ENCODE measurements at regions not wholly inside any gene's neighbourhood (a gene's known extent, or its start where the extent isn't known, plus 50 kb on each side); places are given as distances from the start of the nearest gene placed in this dataset.

DNA sequence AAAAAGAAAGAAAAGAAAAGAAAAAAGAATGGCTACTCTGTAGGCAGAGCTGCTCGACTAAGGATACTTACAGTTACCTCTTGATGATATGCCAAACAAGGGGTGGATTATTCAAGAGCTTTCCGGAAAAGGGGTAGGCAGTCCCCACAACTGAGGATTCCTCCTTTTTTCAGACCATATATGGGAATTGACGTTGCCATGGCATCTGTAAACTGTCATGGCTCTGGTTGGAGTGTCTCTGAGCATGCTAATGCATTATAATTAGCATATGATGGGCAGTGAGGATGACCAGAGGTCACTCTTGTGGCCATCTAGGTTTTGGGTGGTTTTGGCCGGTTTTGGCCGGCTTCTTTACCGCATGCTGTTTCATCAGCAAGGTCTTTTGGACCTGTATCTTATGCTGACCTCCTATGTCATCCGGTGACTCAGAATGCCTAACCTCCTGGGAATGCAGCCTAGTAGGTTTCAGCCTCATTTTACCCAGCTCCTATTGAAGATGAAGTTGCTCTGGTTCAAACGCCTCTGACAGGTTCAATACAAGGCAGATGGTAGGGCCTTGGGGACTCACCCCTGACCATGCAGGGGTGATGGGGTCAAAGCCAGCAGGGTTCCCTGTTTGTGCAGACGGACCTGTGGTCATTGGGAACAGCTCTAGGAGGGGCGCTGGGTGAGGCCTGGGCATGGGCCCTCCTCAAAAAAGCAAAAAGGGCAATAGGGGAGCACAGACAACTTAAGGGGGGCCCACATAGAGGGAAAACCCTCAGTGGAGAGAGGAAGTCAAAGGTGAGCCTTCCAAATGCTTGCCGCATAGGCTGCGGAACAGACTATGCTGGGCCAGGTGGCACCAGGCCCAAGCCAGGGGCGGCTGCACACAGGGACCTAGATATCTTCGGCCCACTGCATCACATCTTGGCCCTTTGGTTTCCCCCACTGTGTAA lies 251.2 kb upstream of the RAB6C start:
- H3K27me3 ChIP-seq: no peaks in the 10 kb centered on the region
- H3K36me3 ChIP-seq: no peaks in the 10 kb centered on the region
- in situ Hi-C loops (cut with MboI; ENCODE audit: low sequenced_read_pairs in 4 of 4): no loop called here
- H3K27ac ChIP-seq: no peak overlapping the region
- no peak overlapping the region for H3K4me3 ChIP-seq
- ATAC-seq (no peak), DNase-seq (no peak)
- intact Hi-C loops (cut with DNase I; ENCODE audit: low total_unique reads): no loop called here
- H3K9me3 ChIP-seq: no peaks in the 10 kb centered on the region
- H3K4me1 ChIP-seq: no peaks in the 10 kb centered on the region
- TF ChIP-seq CTCF (IDR thresholded peaks at IDR 0.05 in 4 of 5, conservative IDR thresholded peaks at IDR 0.05 in 1 of 5) (no peak), POLR2A (IDR thresholded peaks at IDR 0.05) (no peak)

GRCh38 chr2:129729011-129729410 lies 250.5 kb upstream of the RAB6C start:
- Histone ChIP-seq H3K4me3 (no peak overlapping the region), H3K9me3 (no peaks in the 10 kb centered on the region), H3K27me3 (no peaks in the 10 kb centered on the region), H3K4me1 (no peaks in the 10 kb centered on the region), H3K36me3 (no peaks in the 10 kb centered on the region), H3K27ac (no peak overlapping the region)
- intact Hi-C loops (cut with DNase I; ENCODE audit: low total_unique reads) (no loop called here), in situ Hi-C loops (cut with MboI; ENCODE audit: low sequenced_read_pairs in 4 of 4) (no loop called here)
- TF ChIP-seq POLR2A (IDR thresholded peaks at IDR 0.05) (no peak), CTCF (IDR thresholded peaks at IDR 0.05 in 4 of 5, conservative IDR thresholded peaks at IDR 0.05 in 1 of 5) (no peak)
- DNase-seq: no peak
- ATAC-seq: no peak

- in situ Hi-C loops (cut with MboI; ENCODE audit: low sequenced_read_pairs in 4 of 4): no loop called here
Observed at GRCh38 chr2:129729646-129730045, 249.8 kb upstream of the RAB6C start.

GRCh38 chr2:129730979-129731378 lies 248.5 kb upstream of the RAB6C start:
- TF ChIP-seq CTCF (IDR thresholded peaks at IDR 0.05 in 4 of 5, conservative IDR thresholded peaks at IDR 0.05 in 1 of 5): no peak
- no peak for TF ChIP-seq POLR2A (IDR thresholded peaks at IDR 0.05)
- Histone ChIP-seq H3K4me1 (no peaks in the 10 kb centered on the region), H3K27me3 (no peaks in the 10 kb centered on the region), H3K27ac (no peak overlapping the region), H3K36me3 (no peaks in the 10 kb centered on the region), H3K4me3 (no peak overlapping the region), H3K9me3 (no peaks in the 10 kb centered on the region)
- no peak for ATAC-seq
- in situ Hi-C loops (cut with MboI; ENCODE audit: low sequenced_read_pairs in 4 of 4) (no loop called here), intact Hi-C loops (cut with DNase I; ENCODE audit: low total_unique reads) (no loop called here)
- DNase-seq: no peak

More at GRCh38 chr2:129729646-129730045, 249.8 kb upstream of the RAB6C start:
- DNase-seq: no peak
- H3K27ac ChIP-seq: no peak overlapping the region
- no peaks in the 10 kb centered on the region for H3K36me3 ChIP-seq
- TF ChIP-seq POLR2A (IDR thresholded peaks at IDR 0.05) (no peak), CTCF (IDR thresholded peaks at IDR 0.05 in 4 of 5, conservative IDR thresholded peaks at IDR 0.05 in 1 of 5) (no peak)
- intact Hi-C loops (cut with DNase I; ENCODE audit: low total_unique reads): no loop called here
- H3K9me3 ChIP-seq: no peaks in the 10 kb centered on the region
- ATAC-seq: no peak
- no peaks in the 10 kb centered on the region for H3K4me1 ChIP-seq
- no peak overlapping the region for H3K4me3 ChIP-seq
- H3K27me3 ChIP-seq: no peaks in the 10 kb centered on the region
